Heart left ventricle (tissue), 16 donors: ENCODE measurements at regions not wholly inside any gene's neighbourhood (a gene's known extent, or its start where the extent isn't known, plus 50 kb on each side); places are given as distances from the start of the nearest gene placed in this dataset.

Experiments
- ATAC-seq, 4 donors: fragments of 200-7000 bp; cut with Tn5 transposase; one replicate each; pipeline ENCODE4 v1.9.1; 2020 to 2022; ENCODE audit warnings: moderate library complexity in 4 of 4, mild to moderate bottlenecking in 3 of 4, moderate number of reproducible peaks in 1 of 4
- DNase-seq, 5 donors: peaks; one replicate each; pipeline ENCODE4 v3.0.0-alpha.2; 2020
- H3K27ac ChIP-seq, 12 donors: fragments of 200-600 bp; sonication (generic) in 4 of 12; one replicate each; pipeline versions ENCODE4 v1.5.0 to v1.8.0; 2016 to 2022; ENCODE audit warnings: mild to moderate bottlenecking in 2 of 12
- H3K27me3 ChIP-seq, 9 donors: fragments of 200-600 bp; sonication (generic) in 2 of 9; one replicate each; pipeline versions ENCODE4 v1.5.1 to v1.8.0; 2016 to 2022; ENCODE audit warnings: mild to moderate bottlenecking in 3 of 9
- H3K36me3 ChIP-seq, 9 donors: fragments of 200-600 bp; sonication (generic) in 2 of 9; one replicate each; pipeline versions ENCODE4 v1.5.0 to v1.8.0; 2018 to 2022; ENCODE audit warnings: mild to moderate bottlenecking in 2 of 9
- H3K4me1 ChIP-seq, 12 donors: fragments of 200-600 bp; sonication (generic) in 4 of 12; one replicate each; pipeline versions ENCODE4 v1.5.0 to v1.8.0; 2016 to 2022; ENCODE audit warnings: mild to moderate bottlenecking in 3 of 12
- H3K4me3 ChIP-seq, 12 donors: fragments of 200-600 bp; sonication (generic) in 4 of 12; one replicate each; pipeline versions ENCODE4 v1.5.0 to v1.8.0; 2017 to 2022; ENCODE audit warnings: mild to moderate bottlenecking in 9 of 12, moderate library complexity in 4 of 12
- H3K9me3 ChIP-seq, 12 donors: fragments of 200-600 bp; sonication (generic) in 4 of 12; one replicate each; pipeline versions ENCODE4 v1.5.0 to v1.8.0; 2016 to 2022; ENCODE audit warnings: mild to moderate bottlenecking in 1 of 12
- POLR2A ChIP-seq, 2 donors: fragments of 450-650 bp; IDR thresholded peaks; one replicate each; pipeline ENCODE4 v1.6.1; 2017; ENCODE audit warnings: antibody characterized with exemption in 2 of 2, mild to moderate bottlenecking in 2 of 2, moderate library complexity in 2 of 2
- WGBS, 4 donors: extraction: QIAGEN DNeasy Blood & Tissue Kit in 2 of 4; methylation state at CpG; one replicate each; pipeline versions ENCODE4 v1.1.5 to v1.1.7; 2013 to 2018; 5-methylcytosine and 5-hydroxymethylcytosine counted together
- intact Hi-C, 10 donors: fragments of 100-400 bp; cut with DNase I; formaldehyde crosslinking; loops; one replicate each; pipeline versions ENCODE4 v1.11.1 to v1.14.2; 2022
- TF ChIP-seq, protein P1 (sequence below), 12 donors: fragments of 200-600 bp; sonication (generic) in 4 of 12; IDR thresholded peaks; one replicate each; pipeline versions ENCODE4 v1.5.0 to v1.8.0; 2018 to 2022; ENCODE audit warnings: antibody characterized with exemption in 12 of 12, mild to moderate bottlenecking in 5 of 12
- donor health status: ischemic (EF 13 %, LVEDD 7.1; RV severe dilation, severe dysfunction).
- donor health status: healthy with polysubstance abuse.
- donor health status: DM: no; HTN: yes; CAD: no.
- donor health status: DM: no; HTN: no; CAD: no.
- donor health status: ischemic (EF 25% LVEDD 6.9; RV normal size, moderate dysfunction).
- donor health status: ischemic (EF 25% LVEDD 5.7; RV mildly dilated, moderate dysfunction).
- donor health status: healthy.
- donor health status: DM: yes; HTN: yes; CAD: no.
- donor health status: ischemic (EF 35%, LVEDD 5.7; RV mildly dilated, moderate dysfunction).
- donor health status: nonischemic (EF 11% LVEDD 7.7; RV severe dilation, severe dysfunction).
- donor health status: DM: yes; HTN: yes; CAD: no.
- donor health status: PGD.
- donor health status: ischemic (EF 29% LVEDD 5.4; RV normal size, mild dysfunction).
- donor health status: nonischemic (EF 23%, LVEDD 6.1; RV moderate dilation, normal function).

DNA sequence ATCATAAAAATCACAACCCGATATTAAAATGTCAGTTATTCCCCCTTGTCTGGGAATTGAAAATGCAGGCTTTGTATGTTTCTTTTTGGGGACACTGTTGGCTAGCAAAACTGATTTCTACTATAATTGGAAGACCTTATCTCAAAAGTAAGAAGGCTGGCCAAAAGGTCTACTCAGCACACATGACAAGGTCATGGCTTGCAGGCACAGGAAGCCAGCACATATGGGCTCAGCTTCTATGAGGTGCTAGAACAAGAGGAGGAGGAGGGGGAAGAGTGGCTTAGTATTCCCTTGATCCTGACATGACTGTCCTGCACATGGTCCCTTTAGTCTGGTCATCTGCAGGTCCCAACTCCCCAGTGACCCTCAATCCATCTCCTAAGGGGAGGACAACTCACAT lies 681.2 kb downstream of the SQOR start:
- DNase-seq: peak in 1 of 5 donors; percentile 37
- Histone ChIP-seq H3K4me1 (peaks cover 0 to 16% (median 0%) of the 10 kb centered on the region in 12 donors), H3K36me3 (no peaks in the 10 kb centered on the region), H3K27me3 (no peaks in the 10 kb centered on the region), H3K9me3 (no peaks in the 10 kb centered on the region), H3K27ac (no peak overlapping the region), H3K4me3 (no peak overlapping the region)
- TF ChIP-seq, protein P1, sequence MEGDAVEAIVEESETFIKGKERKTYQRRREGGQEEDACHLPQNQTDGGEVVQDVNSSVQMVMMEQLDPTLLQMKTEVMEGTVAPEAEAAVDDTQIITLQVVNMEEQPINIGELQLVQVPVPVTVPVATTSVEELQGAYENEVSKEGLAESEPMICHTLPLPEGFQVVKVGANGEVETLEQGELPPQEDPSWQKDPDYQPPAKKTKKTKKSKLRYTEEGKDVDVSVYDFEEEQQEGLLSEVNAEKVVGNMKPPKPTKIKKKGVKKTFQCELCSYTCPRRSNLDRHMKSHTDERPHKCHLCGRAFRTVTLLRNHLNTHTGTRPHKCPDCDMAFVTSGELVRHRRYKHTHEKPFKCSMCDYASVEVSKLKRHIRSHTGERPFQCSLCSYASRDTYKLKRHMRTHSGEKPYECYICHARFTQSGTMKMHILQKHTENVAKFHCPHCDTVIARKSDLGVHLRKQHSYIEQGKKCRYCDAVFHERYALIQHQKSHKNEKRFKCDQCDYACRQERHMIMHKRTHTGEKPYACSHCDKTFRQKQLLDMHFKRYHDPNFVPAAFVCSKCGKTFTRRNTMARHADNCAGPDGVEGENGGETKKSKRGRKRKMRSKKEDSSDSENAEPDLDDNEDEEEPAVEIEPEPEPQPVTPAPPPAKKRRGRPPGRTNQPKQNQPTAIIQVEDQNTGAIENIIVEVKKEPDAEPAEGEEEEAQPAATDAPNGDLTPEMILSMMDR (IDR thresholded peaks at IDR 0.05): no peak
- no peak for TF ChIP-seq POLR2A (IDR thresholded peaks at IDR 0.05)
- peak; percentile 51 to 72 (median 62) for ATAC-seq
- WGBS, 4 donors: 41 to 71% (median 62%) methylated on average over 1 of the region's 1 CpG
- intact Hi-C loops: loop anchor here in 4 of 10 donors (10.0 kb wide), 6 partner anchors 189 to 1669 kb away; no protein-coding TSS in a partner anchor

DNA sequence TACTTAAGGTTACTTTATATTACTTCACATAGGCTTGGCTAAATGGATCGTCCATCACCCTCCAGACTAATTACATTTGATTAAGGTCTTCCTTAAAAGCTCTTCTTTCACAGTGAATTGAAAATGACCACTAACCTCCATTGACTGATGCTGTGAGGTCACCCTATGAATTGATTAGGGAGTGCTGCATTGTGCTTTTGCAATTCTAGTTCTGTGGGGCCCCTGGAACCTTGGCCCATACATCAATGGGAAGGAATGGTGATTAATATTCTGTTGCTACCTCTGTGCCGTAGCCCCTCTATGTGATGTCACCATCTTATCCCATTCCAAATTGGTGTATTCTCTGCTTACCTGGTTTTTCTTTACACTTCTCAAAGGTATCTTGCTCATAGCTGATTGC lies 682.2 kb downstream of the SQOR start:
- Histone ChIP-seq H3K9me3 (no peaks in the 10 kb centered on the region), H3K27ac (no peak overlapping the region), H3K4me3 (no peak overlapping the region), H3K27me3 (no peaks in the 10 kb centered on the region), H3K36me3 (no peaks in the 10 kb centered on the region), H3K4me1 (peaks cover 0 to 16% (median 0%) of the 10 kb centered on the region in 12 donors)
- intact Hi-C loops: loop anchor here in 4 of 10 donors (10.0 kb wide), 6 partner anchors 188 to 1668 kb away; no protein-coding TSS in a partner anchor
- ATAC-seq (no peak), DNase-seq (no peak)
- 94 to 100% (median 97%) methylated on average over 2 of the region's 2 CpGs for WGBS, 4 donors
- no peak for TF ChIP-seq POLR2A (IDR thresholded peaks at IDR 0.05)
- TF ChIP-seq, protein P1 (IDR thresholded peaks at IDR 0.05): no peak

DNA sequence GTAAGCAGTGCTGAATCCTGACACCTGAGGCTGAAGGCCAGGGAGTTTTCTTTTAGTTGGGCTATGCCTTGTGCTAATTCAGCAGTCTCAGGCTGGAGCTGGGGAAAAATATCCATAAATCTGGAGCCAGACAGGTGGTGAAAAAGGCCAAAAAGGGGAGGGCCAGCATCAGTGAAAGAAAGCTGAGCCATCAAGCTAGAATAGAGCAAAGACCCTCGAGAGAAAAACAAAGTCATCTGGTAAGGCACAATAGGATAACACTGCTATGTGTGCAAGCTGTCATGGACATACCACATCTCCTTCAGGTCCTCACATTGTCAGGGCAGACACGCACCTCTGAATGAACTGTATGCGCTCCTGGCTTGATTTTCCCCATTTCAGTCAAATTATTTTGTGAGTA lies 687.9 kb downstream of the SQOR start:
- no peak for ATAC-seq
- 79 to 87% (median 84%) methylated on average over 3 of the region's 3 CpGs for WGBS, 4 donors

DNA sequence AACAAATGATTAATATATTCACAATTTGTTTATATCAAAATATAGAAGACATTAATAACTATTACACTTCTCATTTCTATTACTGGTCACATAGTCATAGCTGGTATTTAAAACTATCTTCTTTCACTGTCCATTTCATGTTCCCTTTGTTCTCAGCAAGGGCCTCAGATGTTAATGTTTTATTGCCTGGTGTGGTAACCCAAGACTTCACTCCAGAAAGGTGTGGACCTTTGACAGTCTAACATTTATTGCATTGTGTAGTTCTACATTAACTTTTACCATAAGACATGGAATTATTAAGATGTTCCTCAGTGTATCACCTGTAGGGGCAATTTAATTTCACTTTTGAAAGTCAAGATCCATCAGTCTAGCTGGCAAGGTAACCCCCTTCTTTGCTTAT lies 691.3 kb downstream of the SQOR start:
- Histone ChIP-seq H3K27ac (no peak overlapping the region), H3K9me3 (no peaks in the 10 kb centered on the region), H3K36me3 (no peaks in the 10 kb centered on the region), H3K27me3 (no peaks in the 10 kb centered on the region), H3K4me3 (no peak overlapping the region), H3K4me1 (no peaks in the 10 kb centered on the region)
- ATAC-seq: no peak
- intact Hi-C loops: no loop called here
- no peak for TF ChIP-seq POLR2A (IDR thresholded peaks at IDR 0.05)
- TF ChIP-seq, protein P1 (IDR thresholded peaks at IDR 0.05): no peak
- no peak for DNase-seq

More for the DNA sequence above, 687.9 kb downstream of the SQOR start:
- no peaks in the 10 kb centered on the region for H3K36me3 ChIP-seq
- H3K4me3 ChIP-seq: no peak overlapping the region
- intact Hi-C loops: no loop called here
- no peak for DNase-seq
- H3K4me1 ChIP-seq: no peaks in the 10 kb centered on the region
- H3K27me3 ChIP-seq: no peaks in the 10 kb centered on the region
- no peak overlapping the region for H3K27ac ChIP-seq
- H3K9me3 ChIP-seq: no peaks in the 10 kb centered on the region
- TF ChIP-seq, protein P1 (IDR thresholded peaks at IDR 0.05): no peak
- TF ChIP-seq POLR2A (IDR thresholded peaks at IDR 0.05): no peak
